Hematopoietic multipotent progenitor cell treated with erythropoietin and hydrocortisone succinate and interleukin-3 and kit ligand, for 17 days (in vitro differentiated cells): ENCODE measurements at regions not wholly inside any gene's neighbourhood (a gene's known extent, or its start where the extent isn't known, plus 50 kb on each side); places are given as distances from the start of the nearest gene placed in this dataset.

Experiments
- DNase-seq: peaks from one replicate; pipeline ENCODE4 v3.0.0-alpha.2; 2015; ENCODE audit warnings: low spot score

DNA sequence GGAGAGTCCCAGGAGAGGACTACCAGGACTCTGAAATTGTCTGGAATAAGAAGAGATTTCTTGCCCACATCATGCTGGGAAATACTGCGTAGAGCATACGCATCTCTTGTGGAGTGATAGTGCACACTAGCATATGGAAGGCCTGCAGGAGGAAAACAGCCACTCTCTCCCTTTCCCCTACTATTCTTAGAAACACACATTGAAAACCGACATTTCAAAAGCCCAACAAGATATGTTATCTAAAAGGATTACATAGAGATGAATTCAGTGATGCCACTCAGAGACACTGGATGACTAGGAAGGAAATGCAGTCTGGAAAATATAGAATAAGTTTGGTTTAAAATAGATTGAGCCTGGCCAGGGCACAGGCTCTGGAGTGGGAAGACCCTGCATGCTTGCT is 388.7 kb upstream of the NBEA start:
- no peak for DNase-seq

DNA sequence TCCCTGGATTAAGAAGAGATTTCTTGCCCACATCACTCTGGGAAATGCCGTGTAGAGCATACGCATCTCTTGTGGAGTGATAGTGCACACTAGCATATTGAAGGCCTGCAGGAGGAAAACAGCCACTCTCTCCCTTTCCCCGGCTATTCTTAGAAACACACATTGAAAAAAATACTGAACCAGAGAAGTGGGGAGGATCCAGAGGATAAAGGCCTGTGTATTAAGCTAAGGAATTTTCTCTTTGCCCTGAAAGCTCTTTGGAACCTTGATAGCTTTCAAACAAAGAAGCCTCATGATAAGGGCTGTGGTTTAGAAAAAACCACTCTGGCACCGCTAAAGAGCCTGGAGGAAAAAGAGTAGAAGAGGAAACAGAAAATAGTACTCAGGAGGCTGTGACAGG is 386.1 kb upstream of the NBEA start:
- no peak for DNase-seq

DNA sequence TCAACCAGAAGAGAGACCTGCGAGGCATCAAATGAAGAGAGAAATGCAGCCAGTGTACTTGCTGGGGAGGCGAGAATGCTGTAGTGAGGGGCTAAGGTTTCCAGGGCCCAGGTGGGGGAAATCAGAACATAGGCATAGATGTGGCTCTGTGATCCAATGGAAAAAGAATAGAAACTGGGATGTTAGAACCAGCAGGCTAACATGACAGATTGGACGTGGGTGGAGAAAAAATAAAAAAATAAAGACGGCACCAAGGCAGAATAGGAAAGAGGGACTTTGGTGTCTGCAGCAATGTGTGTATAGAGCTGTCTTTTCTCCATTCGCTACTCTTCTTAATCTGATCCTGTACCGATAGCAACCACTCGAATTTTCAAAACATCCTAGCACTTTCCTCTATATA is 381.0 kb upstream of the NBEA start:
- DNase-seq = no peak

DNA sequence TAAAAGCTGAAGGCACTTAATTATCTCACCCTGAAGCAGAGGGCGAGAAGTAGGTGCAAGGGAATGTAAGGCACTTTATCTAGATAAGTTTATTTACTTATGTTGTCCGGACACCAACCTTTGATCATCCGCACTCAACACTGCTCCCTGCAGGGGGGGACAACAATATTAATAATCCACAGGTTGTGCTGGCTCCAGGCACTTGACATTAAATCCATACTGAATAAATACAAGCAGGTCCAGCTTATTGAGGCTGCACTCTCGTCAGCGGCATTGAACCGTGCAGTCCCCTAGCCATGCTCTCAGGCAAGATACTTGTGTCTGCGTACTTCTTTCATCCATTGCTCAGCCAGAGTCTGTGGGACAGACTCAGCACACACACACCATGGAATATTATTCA is 374.5 kb upstream of the NBEA start:
- DNase-seq = no peak

DNA sequence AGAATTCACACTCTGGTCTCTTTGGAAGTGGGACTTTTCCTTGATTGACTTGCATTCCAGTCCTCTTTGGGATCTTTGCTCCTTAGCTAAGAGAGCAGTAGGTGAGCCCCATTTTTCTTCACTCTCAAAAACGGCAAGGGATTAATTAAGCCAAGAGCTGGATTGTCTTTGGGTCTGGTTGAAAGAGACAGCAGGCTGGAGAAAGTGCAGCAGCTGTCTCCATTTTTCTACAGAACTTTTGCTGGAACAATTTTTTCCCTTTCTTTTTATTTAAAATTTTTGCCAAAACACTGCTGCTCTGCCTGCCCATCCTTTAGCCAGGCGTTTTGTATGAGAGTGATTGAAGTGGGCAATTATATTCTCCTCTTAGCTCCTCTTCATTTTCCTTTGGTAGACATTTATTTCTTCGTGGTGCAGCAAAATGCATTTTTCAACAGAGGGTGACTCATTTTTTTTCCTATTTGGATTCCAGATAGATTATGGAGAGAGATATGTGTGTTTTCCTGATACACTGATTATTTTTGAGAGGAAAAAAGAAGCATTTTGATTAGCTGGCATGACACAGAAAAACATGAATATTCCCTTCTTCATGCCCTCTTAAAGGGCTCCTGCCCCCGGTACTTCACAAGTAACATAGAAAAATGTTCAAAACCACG is 371.2 kb upstream of the NBEA start:
- DNase-seq = no peak

DNA sequence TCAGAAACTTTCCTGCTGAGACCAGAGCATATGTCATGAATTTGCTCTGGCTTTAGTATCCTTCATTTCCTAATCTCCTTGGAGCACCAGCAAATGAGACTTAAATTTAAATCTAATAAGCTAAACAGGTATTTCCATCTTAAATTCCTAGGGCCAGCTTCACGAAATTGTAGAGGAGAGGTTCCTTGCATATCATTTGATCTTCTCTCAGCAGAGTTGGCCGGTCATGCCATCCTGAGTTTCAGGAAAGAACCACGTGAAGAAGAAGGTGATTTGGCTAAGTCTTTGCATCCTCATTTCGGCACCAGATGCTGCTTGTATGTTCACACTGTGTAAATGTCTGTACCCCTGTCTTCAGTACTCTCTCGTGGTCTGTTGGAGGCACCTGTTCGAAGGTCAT is 370.4 kb upstream of the NBEA start:
- DNase-seq = no peak

DNA sequence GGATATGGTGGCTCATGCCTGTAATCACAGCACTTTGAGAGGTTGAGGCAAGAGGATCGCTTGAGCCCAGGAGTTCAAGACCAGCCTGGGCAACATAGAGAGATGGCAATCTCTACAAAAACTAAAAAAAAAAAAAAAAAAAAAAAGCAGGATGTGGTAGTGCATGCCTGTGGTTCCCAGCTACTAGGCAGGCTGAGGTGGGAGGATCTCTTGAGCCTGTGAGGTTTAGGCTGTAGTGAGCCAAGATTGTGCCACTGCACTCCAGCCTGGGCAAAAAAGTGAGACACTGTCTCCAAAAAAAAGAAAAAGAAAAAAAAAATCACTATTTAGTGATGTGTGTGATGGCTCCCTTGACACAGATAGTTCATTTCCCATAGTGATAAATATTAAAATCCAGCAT is 365.0 kb upstream of the NBEA start:
- no peak for DNase-seq

DNA sequence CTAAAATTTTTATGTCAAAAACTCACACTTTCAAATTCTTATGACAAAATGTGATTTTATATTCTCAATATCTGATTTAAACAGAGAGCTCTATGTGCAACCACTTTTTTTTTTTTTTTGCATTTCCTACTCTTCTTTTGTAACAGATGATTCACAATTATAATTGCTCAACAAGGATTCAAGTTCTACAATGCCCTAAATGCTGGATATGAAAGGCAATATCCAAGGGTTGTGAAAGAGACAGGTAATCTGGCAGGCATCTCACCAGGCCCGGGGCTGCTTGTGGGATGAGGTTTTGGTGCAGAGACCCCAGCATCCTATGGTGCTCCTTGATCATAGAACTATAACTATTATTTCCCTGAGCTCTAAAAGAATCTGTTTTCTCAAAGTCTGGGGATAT is 363.6 kb upstream of the NBEA start:
- DNase-seq = no peak

DNA sequence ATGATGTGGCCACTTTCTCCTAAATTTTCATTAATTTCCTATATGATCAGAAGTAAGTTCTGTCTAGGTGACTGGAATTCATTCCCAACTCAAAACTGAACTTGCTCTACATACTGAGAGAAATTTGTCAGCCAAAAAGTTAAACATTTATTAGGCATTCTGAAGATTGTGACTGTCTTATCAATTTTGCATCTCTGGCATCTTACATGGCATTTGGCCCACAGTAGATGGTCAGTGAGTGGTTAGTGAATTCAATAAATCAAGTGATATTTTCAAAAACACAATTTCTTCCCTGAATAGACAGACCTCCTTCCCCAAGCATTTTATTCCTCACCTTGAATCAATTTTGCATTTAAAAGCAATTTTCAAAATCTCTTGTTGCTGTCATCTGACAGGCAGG is 363.2 kb upstream of the NBEA start:
- DNase-seq = no peak

DNA sequence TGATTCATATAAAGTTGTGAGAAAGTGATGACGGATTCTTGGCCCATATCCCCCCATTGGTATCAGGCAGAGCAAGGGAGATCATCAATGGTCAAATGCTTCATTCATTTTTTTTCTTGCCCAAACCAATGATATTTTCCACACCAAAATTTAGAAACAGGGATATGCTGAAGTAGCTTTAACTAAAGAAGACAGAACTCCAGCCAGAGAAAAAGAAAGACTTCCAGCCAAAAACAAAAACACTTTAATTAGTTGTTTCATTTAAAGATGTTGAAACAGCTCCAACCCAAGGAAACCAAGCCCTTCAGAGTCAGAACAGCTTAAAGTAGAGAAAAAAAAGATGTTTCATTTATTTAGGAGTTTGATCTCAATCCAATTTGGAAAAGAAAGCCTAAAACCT is 358.9 kb upstream of the NBEA start:
- no peak for DNase-seq

DNA sequence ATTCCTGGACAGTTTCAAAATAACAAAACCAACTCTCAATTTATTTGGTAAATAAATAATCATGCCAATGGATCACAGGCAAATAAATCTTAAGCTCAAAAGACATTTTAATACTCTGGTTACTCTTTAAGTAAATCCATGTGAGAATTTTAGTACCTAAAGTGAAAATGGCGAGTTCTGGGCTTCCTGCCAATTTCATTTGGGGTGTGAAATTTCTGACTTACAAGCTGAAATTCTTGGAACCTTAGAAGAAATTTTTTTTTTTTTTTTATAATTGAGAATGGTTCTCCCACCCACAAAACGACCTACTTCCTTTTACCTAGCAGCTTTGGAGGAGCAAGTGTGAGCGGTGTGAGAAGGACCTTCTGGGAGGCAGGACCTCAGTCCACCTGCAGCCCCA is 354.5 kb upstream of the NBEA start:
- no peak for DNase-seq

DNA sequence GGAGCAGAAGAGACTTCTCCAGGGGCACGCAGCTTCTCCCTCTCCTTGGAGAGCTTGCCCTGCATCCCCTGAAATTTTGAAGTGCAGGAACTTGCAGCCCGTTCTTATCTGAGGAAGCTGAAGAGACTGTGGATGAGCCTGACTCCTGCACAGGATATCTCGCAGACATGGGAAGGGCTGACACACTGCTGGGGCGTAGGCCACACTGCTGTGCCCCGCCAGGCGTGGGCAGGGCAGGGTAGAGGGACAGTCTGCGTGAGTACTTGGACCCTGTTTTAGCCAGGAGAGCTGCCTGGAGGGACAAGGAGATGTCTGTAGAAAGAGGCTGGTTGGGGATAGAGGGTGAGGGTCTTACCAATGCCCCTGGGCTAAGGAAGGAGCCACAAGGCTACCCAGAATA is 353.7 kb upstream of the NBEA start:
- no peak for DNase-seq

DNA sequence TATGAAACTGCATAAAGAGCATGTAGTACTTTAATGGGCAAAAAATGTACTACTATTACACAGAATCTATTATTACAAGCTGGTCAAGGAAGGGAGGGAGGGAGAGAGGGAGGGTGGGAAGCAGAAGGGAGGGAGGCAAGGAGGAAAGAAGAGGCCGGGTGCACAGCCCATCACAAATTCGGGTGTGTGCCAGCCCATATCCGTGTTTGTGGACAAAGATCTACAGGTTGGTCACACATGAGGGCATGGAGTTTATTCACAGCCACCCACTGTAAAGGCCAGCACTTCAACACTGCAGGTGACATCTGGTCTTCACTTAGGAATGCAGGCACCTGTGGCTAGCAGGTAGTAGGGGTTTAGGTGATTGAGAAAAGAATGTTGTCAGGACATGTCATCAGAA is 352.5 kb upstream of the NBEA start:
- DNase-seq = no peak

DNA sequence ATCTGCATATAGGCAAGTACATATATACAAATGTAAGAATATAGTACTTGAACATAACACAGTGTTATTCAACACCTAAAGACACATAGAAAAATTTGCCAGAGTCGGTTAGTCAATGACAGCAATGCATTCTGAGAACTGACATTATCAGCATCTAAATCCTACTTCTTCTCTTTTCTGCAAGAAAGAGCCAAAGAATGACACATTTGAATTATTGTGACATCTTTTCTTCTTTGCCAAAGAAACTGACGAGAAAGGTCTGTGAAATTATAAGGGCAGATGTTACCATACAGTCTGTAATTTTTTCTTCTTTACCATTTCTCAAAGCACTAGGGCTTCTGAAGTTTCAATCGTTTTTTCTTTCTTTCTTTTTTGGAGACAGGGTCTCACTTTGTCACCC is 350.9 kb upstream of the NBEA start:
- DNase-seq = no peak

DNA sequence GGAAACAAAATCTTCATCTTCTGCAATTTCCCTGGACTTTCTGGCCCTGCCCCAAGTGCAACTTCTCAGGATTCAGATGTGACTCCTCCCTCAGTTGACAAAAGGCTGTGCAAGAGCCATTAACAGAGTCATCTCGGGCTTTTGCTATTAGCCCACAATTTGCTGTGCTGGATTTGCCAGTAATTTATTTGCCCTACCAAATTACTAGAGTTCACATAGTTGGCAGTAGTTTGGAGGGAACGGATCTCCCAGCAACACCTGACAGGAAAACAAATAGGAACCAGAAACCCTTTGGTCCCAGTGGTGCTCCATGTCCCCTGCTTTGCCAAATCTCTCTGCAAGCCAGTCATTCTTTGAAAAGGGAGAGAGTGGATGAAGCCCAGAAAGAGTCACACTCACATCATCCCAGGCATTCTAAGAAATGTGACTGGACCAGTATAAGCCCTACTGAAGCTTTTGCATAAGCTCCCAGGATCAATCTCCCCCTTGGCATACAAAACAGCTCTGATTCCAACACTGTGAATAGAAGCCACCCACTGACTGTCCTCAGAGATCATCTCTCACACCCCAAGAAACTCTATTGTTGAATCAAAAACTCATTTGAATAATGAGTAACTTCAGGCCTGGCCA is 350.1 kb upstream of the NBEA start:
- DNase-seq = no peak

DNA sequence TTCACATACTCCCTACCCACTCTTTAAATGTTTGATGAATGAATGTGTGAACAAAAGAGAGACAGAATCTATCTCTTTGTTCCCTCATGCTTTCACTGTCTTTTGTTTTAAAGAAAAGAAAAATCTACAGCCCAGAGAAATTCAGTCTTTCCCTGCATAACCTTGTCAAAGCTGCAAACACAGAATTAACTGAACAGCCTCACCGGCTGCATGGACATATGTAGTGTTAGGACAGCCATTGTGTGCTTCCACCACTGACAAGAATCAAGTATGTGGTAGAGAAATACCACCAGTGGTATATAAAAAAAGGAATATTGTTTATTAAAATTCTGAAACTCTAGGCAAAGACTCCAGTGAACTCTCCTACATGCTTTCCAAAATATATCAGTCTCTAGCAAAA is 348.4 kb upstream of the NBEA start:
- no peak for DNase-seq

DNA sequence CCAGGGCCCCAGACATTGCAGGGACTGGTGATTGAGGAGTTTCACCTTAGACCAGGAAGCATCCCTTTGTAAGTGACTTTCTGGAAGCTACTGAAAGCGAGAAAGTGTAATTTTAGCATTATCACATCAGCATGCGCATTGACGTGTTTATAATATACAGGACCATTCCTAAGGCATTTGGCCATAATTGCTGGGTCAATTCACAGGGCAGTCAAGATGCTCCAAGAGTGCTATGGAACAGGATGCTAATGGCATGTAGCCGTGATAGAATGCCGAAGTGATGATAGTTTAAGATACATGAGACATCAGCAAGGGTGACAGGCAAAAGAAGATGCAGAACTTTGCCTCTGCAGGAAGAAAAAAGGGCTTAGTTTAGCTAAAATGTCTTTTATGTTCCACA is 347.6 kb upstream of the NBEA start:
- no peak for DNase-seq

DNA sequence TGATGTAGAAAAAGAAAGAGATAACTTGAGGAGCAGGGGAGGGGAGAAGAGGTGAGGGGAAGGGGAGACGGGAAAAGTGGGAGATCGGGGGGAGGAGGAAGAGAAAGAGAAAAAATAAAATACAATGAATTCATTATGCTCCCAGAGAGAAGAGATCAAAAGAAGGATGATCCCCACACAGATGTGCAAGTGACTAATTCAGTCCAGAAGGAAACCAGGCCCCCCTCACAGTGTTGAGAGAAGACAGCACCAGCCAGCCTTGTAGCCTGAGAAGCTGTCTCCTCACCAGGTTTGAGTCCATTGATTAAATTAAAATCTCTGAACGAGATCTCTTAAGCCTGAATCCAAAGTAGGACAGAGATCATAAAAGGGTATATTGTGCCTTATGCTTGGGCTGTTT is 333.7 kb upstream of the NBEA start:
- DNase-seq = no peak

DNA sequence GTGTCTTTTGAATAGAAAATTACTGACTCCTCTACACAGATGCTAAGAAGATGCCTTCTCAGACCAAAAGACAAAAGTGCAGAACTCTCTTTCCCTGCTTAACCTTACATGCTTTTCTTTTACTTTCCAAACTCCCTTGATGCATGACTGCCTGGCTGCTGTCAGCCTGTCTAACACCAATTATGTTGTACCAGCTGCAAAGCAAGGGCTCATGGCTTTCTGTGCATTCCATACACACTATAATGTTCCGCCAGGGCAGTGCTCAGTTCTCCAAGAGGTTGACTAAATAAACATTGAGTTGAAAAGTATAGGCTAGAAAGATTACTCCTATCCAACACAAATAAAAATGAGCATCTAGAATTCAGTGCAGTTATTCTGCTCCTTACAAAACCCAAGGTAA is 330.4 kb upstream of the NBEA start:
- no peak for DNase-seq

DNA sequence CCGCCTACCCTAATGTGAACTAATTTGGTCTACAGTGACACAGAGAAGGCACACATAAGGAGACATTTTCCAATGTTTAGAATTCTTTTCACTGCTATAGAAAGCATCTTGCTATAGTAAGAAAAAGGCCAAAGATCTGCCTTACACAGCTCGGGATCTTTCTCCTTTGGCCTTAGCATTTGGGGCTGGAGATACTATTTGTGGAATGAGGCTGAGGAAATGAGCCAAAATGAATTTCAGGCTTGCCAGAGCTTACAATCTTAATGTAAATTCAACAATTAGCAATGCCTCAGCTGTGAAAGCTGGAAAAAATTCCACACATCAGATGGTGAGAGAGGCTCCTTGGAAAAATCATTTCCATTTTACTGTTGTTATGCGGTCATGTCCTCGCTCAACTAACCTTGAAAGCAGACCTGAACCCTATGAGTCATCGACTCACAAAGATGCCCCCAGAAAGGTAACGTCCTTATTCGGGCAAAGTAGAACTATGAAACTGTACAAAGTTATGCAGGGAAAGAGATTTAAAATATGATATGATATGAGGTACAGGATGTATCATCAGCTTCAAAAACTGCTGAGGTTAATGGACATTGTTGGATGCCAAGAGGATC is 324.5 kb upstream of the NBEA start:
- no peak for DNase-seq

DNA sequence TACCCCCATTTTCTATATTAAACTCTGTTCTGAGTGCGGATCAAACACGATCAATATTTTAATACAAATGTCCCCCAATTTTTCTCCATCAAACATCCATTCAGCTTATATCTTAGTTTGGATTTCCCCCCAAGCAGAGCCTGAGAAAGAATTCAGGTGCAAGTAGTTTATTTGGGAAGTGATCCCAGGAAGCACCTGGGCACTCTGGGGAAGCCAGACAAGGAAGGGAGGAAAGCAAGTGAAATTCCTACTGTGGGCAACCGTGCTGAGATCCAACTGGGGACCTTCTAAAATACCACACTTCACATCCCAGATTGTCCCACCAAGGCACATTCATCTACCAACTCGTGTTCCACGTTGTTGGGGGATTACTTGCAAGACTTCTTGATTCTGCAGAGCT is 323.4 kb upstream of the NBEA start:
- no peak for DNase-seq

DNA sequence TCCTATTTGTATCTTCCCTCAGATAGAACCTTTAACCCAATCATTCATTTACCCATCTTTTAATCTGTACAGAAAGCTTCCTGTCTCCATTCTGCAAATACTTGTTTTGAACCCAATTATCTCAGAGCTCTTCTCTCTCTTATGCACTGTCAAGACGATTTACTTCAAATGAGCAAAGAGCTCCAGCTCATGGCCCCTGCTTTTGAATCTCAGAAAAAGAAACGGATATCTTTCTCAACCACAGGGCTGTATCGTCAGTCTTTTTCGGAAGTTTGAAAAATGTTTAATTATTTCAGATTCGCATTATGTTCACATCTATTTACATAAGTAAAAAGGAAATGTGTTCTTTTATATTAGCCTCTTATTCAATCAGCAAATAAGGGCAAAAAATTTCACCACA is 322.7 kb upstream of the NBEA start:
- no peak for DNase-seq

DNA sequence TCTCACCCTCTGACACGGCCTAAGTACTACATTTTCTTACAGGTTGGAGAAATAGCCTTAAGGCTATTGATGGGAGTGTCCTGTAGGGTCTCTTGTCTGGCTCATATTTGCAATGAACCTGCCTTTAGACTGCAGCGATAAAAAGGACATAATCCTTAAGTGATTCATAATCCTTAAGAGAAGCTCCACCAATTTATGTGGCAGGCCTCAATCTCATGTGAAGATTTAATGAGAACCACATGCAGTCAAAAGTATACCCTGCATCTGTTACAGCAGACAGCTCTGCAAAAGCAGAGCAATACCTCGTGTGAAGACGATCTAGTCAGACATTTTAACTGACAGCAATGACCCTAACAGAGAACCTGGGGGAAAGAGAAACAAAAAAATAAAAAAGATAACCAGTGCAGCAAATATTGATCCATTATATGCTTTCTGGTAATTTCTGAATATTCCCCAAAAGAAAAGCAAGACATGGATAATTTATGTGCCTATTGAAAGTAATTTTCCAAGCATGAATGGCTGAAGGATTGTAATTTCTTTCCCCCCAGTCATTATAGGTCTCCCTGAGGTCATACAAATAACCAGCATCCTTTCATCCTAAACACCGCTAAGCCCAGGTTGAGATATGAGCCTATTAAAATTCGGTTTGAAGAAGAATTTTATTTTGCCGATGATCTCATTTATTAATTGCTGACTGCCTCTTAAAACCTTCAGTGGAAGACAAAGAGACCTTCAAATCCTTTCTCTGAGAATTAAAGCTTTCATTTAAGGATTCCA is 321.8 kb upstream of the NBEA start:
- no peak for DNase-seq
